Parathyroid adenoma (tissue), 2 donors: ENCODE measurements at regions not wholly inside any gene's neighbourhood (a gene's known extent, or its start where the extent isn't known, plus 50 kb on each side); places are given as distances from the start of the nearest gene placed in this dataset.

ENCODE experiments used
- H2AFZ ChIP-seq: fragments of 300-600 bp; sonication (generic); one replicate; pipeline ENCODE4 v1.7.0; 2017; ENCODE audit warnings: antibody characterized with exemption, mild to moderate bottlenecking
- H3K27ac ChIP-seq: fragments of 300-600 bp; sonication (generic); one replicate; pipeline ENCODE4 v1.7.0; 2017
- H3K27me3 ChIP-seq: fragments of 300-600 bp; sonication (generic); one replicate; pipeline ENCODE4 v1.7.0; 2017; ENCODE audit warnings: low read length; ENCODE audit not compliant: control insufficient read depth, insufficient read depth
- H3K36me3 ChIP-seq: fragments of 300-600 bp; sonication (generic); one replicate; pipeline ENCODE4 v1.7.0; 2017; ENCODE audit warnings: low read length; ENCODE audit not compliant: control insufficient read depth, insufficient read depth
- H3K4me1 ChIP-seq: fragments of 300-600 bp; sonication (generic); one replicate; pipeline ENCODE4 v1.7.0; 2017; ENCODE audit warnings: control low read depth
- H3K4me2 ChIP-seq: fragments of 300-600 bp; sonication (generic); one replicate; pipeline ENCODE4 v1.7.0; 2017; ENCODE audit warnings: low read length
- H3K4me3 ChIP-seq: fragments of 300-600 bp; sonication (generic); one replicate; pipeline ENCODE4 v1.7.0; 2017; ENCODE audit warnings: low read depth, low read length
- H3K79me2 ChIP-seq: fragments of 300-600 bp; sonication (generic); one replicate; pipeline ENCODE4 v1.7.0; 2017; ENCODE audit warnings: control low read depth
- H3K9ac ChIP-seq: fragments of 300-600 bp; sonication (generic); one replicate; pipeline ENCODE4 v1.7.0; 2017; ENCODE audit warnings: mild to moderate bottlenecking
- H3K9me3 ChIP-seq: fragments of 300-600 bp; sonication (generic); one replicate; pipeline ENCODE4 v1.7.0; 2017; ENCODE audit warnings: low read length; ENCODE audit not compliant: control insufficient read depth
- TF ChIP-seq, protein P1 (sequence below): fragments of 300-600 bp; sonication (generic); IDR thresholded peaks from one replicate; pipeline ENCODE4 v1.7.0; 2017; ENCODE audit warnings: antibody characterized with exemption, mild to moderate bottlenecking
- donor health status: primary hyperparathyroidism.

DNA sequence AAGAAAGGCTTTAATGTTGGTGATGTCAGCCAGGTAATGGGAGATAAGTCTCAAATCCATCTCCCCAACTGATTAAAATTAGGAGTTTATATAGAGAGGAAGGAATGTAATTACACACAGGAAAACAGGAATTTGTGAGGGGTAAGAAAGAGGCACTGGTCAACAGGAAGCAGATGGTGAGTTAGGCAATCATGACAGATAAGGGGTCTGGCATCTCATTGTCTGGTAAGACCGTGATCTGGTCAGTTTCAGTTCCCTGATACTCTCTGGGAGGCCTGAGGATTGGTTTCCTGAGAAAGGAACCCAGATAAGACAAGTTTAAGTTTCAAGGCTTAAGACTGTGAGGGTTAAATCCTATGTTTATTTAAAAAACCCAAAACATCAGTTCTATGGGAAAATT is 414.7 kb upstream of the ARRDC4 start:
- Histone ChIP-seq H3K27ac (no peak overlapping the region), H3K79me2 (no peaks in the 10 kb centered on the region), H3K4me2 (no peak overlapping the region), H3K4me1 (no peaks in the 10 kb centered on the region), H3K27me3 (no peaks in the 10 kb centered on the region), H3K9ac (no peak overlapping the region), H3K36me3 (no peaks in the 10 kb centered on the region), H3K9me3 (no peaks in the 10 kb centered on the region), H3K4me3 (no peak overlapping the region), H2AFZ (no peak overlapping the region)
- TF ChIP-seq, protein P1, sequence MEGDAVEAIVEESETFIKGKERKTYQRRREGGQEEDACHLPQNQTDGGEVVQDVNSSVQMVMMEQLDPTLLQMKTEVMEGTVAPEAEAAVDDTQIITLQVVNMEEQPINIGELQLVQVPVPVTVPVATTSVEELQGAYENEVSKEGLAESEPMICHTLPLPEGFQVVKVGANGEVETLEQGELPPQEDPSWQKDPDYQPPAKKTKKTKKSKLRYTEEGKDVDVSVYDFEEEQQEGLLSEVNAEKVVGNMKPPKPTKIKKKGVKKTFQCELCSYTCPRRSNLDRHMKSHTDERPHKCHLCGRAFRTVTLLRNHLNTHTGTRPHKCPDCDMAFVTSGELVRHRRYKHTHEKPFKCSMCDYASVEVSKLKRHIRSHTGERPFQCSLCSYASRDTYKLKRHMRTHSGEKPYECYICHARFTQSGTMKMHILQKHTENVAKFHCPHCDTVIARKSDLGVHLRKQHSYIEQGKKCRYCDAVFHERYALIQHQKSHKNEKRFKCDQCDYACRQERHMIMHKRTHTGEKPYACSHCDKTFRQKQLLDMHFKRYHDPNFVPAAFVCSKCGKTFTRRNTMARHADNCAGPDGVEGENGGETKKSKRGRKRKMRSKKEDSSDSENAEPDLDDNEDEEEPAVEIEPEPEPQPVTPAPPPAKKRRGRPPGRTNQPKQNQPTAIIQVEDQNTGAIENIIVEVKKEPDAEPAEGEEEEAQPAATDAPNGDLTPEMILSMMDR, result no peak

DNA sequence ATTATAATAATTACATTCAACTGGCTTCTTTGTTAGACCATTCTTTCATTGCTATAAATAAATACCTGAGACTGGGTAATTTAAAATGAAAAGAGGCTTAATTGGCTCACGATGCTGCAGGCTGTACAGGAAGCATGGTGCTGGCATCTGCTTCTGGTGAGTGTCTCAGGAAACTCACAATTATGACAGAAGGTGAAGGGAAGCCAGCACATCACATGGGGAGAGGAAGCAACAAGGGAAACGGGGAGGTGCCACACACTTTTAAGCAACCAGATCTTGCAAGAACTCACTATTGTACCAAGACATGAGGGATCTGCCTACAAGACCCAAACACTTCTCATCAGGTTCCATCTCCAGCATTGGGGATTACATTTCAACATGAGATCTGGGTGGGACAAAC is 413.1 kb upstream of the ARRDC4 start:
- no peak overlapping the region for H3K27ac ChIP-seq
- TF ChIP-seq, protein P1, result no peak
- H3K36me3 ChIP-seq, result no peaks in the 10 kb centered on the region
- no peaks in the 10 kb centered on the region for H3K9me3 ChIP-seq
- no peak overlapping the region for H3K4me2 ChIP-seq
- no peak overlapping the region for H3K9ac ChIP-seq
- H3K4me1 ChIP-seq, result no peaks in the 10 kb centered on the region
- no peaks in the 10 kb centered on the region for H3K79me2 ChIP-seq
- no peak overlapping the region for H2AFZ ChIP-seq
- H3K4me3 ChIP-seq, result no peak overlapping the region
- H3K27me3 ChIP-seq, result no peaks in the 10 kb centered on the region

DNA sequence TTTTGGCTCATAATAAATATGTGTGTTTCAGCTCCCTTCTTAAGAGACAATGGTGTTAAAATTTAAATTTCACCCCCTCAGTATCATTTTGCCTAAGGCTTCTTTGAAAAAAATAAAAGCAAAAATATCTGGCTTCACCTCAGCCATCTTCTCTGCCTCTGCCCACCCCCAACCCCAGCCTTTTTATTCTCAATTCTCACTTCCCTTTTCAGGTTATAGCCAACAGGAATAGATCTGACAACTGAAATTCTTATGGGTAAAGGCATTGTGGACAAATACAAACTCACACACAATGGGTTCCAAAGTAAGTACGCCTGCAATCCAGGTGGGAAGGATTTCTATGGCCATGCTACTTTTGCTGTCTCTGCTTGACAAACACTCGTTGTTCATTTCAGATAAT is 399.0 kb upstream of the ARRDC4 start:
- H3K36me3 ChIP-seq, result no peaks in the 10 kb centered on the region
- no peaks in the 10 kb centered on the region for H3K4me1 ChIP-seq
- H3K4me2 ChIP-seq, result no peak overlapping the region
- no peaks in the 10 kb centered on the region for H3K27me3 ChIP-seq
- no peaks in the 10 kb centered on the region for H3K9me3 ChIP-seq
- H3K27ac ChIP-seq, result no peak overlapping the region
- no peak overlapping the region for H3K4me3 ChIP-seq
- no peak overlapping the region for H2AFZ ChIP-seq
- TF ChIP-seq, protein P1, result no peak
- H3K79me2 ChIP-seq, result no peaks in the 10 kb centered on the region
- no peak overlapping the region for H3K9ac ChIP-seq

DNA sequence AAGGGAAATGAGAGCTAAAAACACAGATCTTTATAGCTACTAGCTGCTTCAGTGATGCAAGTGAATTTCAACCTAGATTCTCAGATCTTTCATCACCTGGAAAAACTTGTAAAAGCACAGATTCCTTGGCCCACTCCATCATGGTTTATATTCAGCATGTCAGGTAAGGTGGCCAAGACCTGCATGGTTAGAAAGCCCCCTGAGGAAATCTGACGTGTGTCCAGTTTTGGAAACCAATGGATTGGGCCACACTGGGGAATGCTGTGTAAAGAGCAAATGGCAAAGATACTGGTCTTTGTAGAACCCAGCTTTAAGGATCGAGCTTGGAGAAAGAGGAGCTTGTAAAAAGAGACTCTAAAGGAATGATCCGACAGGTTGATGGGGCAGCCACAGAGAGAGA is 397.0 kb upstream of the ARRDC4 start:
- Histone ChIP-seq H3K9ac (no peak overlapping the region), H3K79me2 (no peaks in the 10 kb centered on the region), H3K4me2 (no peak overlapping the region), H3K36me3 (no peaks in the 10 kb centered on the region), H3K4me3 (no peak overlapping the region), H3K27me3 (no peaks in the 10 kb centered on the region), H3K4me1 (no peaks in the 10 kb centered on the region), H3K9me3 (no peaks in the 10 kb centered on the region), H2AFZ (no peak overlapping the region), H3K27ac (no peak overlapping the region)
- TF ChIP-seq, protein P1, result no peak

DNA sequence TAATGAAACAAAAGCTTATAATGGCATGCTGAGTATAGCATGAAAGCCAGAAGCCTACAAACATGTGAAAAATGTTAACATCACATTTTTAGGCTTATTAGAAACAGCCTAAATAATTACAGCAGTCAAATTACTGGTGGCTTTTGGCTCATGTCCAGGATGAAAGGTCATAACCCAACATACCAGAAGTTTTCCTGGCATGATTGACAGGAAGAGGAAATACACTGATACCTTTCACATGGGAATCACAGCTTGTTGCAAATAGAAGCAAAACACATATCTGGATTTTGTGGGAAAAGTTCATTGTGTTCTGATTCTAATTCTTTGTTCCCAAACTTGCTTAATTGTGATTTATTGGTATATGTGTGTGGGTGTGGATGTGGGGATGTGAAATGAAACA is 393.5 kb upstream of the ARRDC4 start:
- H3K79me2 ChIP-seq, result no peaks in the 10 kb centered on the region
- no peak overlapping the region for H3K4me2 ChIP-seq
- TF ChIP-seq, protein P1, result no peak
- H3K9ac ChIP-seq, result no peak overlapping the region
- no peak overlapping the region for H3K27ac ChIP-seq
- no peaks in the 10 kb centered on the region for H3K36me3 ChIP-seq
- no peaks in the 10 kb centered on the region for H3K4me1 ChIP-seq
- no peak overlapping the region for H3K4me3 ChIP-seq
- no peaks in the 10 kb centered on the region for H3K27me3 ChIP-seq
- no peak overlapping the region for H2AFZ ChIP-seq
- H3K9me3 ChIP-seq, result no peaks in the 10 kb centered on the region
